ENCODE measurements at regions not wholly inside any gene's neighbourhood (a gene's known extent, or its start where the extent isn't known, plus 50 kb on each side); places are given as distances from the start of the nearest gene placed in this dataset.

GRCh38 chr13:30829833-30830637 is 76.0 kb upstream of the MEDAG start:
- intact Hi-C loops (cut with DNase I), result no loop called here
- Histone ChIP-seq H3K4me1 (peaks cover 0 to 12% (median 3%) of the 10 kb centered on the region in 4 donors), H3K36me3 (no peaks in the 10 kb centered on the region), H3K27ac (no peak overlapping the region), H3K4me3 (no peak overlapping the region), H3K9me3 (no peaks in the 10 kb centered on the region), H3K27me3 (no peaks in the 10 kb centered on the region)
- 59 to 82% methylated on average over 10 of the region's 10 CpGs for WGBS, 2 donors
- TF ChIP-seq POLR2A (IDR thresholded peaks at IDR 0.05), result no peak
- no peak for TF ChIP-seq CTCF (IDR thresholded peaks at IDR 0.05)
- TF ChIP-seq EP300 (IDR thresholded peaks at IDR 0.05), result no peak
- TF ChIP-seq POLR2AphosphoS5 (IDR thresholded peaks at IDR 0.05), result no peak
- no peak for DNase-seq

- peaks cover 0 to 12% (median 3%) of the 10 kb centered on the region in 4 donors for H3K4me1 ChIP-seq
- no peaks in the 10 kb centered on the region for H3K9me3 ChIP-seq
- no peak overlapping the region for H3K27ac ChIP-seq
- no peaks in the 10 kb centered on the region for H3K27me3 ChIP-seq
- TF ChIP-seq POLR2A (IDR thresholded peaks at IDR 0.05), result no peak
- TF ChIP-seq EP300 (IDR thresholded peaks at IDR 0.05), result no peak
- TF ChIP-seq POLR2AphosphoS5 (IDR thresholded peaks at IDR 0.05), result no peak
- TF ChIP-seq CTCF (IDR thresholded peaks at IDR 0.05), result no peak
- no peak for DNase-seq
- H3K36me3 ChIP-seq, result no peaks in the 10 kb centered on the region
- H3K4me3 ChIP-seq, result no peak overlapping the region
- WGBS, 2 donors, result 66 to 93% methylated on average over 1 of the region's 1 CpG
- intact Hi-C loops (cut with DNase I), result no loop called here
Observed at GRCh38 chr13:30830638-30830965, 75.5 kb upstream of the MEDAG start.

DNA sequence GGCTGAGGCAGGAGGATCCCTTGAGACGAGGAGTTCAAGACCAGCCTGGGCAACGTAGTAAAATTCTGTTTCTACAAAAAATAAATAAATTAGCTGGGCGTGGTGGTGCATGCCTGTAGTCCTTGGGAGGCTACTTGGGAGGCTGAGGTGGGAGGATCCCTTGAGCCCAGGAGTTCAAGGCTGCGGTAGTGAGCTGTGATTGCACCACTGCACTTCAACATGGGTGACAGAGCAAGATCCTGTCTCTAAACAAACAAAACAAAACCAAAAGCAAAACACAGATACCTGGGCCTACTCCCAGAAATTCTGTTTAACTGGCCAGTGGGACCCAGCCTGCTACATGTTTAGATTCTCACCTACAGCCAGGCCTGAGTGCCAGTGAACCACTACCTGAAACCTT is 74.6 kb upstream of the MEDAG start:
- no peak overlapping the region for H3K27ac ChIP-seq
- H3K4me3 ChIP-seq, result no peak overlapping the region
- H3K4me1 ChIP-seq, result peaks cover 0 to 12% (median 3%) of the 10 kb centered on the region in 4 donors
- H3K36me3 ChIP-seq, result no peaks in the 10 kb centered on the region
- intact Hi-C loops (cut with DNase I), result no loop called here
- no peaks in the 10 kb centered on the region for H3K27me3 ChIP-seq
- no peaks in the 10 kb centered on the region for H3K9me3 ChIP-seq
- DNase-seq, result no peak
- TF ChIP-seq CTCF (IDR thresholded peaks at IDR 0.05) (no peak), POLR2A (IDR thresholded peaks at IDR 0.05) (no peak), EP300 (IDR thresholded peaks at IDR 0.05) (no peak), POLR2AphosphoS5 (IDR thresholded peaks at IDR 0.05) (no peak)
- 36 to 66% methylated on average over 4 of the region's 4 CpGs for WGBS, 2 donors

- intact Hi-C loops (cut with DNase I), result no loop called here
- Histone ChIP-seq H3K27me3 (no peaks in the 10 kb centered on the region), H3K27ac (no peak overlapping the region), H3K4me3 (no peak overlapping the region), H3K9me3 (no peaks in the 10 kb centered on the region), H3K4me1 (peaks cover 0 to 12% (median 3%) of the 10 kb centered on the region in 4 donors), H3K36me3 (no peaks in the 10 kb centered on the region)
- TF ChIP-seq POLR2AphosphoS5 (IDR thresholded peaks at IDR 0.05) (no peak), EP300 (IDR thresholded peaks at IDR 0.05) (no peak), POLR2A (IDR thresholded peaks at IDR 0.05) (no peak), CTCF (IDR thresholded peaks at IDR 0.05) (no peak)
- DNase-seq, result no peak
- WGBS, 2 donors, result 26 to 79% methylated on average over 4 of the region's 4 CpGs
Observed at GRCh38 chr13:30832377-30832776, 73.7 kb upstream of the MEDAG start.

All from sigmoid colon (tissue), 6 donors.